DMS53 treated with DMSO at 0.1 percent for 48 hours (cell line): ENCODE measurements at regions not wholly inside any gene's neighbourhood (a gene's known extent, or its start where the extent isn't known, plus 50 kb on each side); places are given as distances from the start of the nearest gene placed in this dataset.
"Not testable (repeated sequence)": the region's sequence is repeated elsewhere in the genome, so short reads cannot be mapped to it uniquely, and the experiment has no call there.

ENCODE experiments used
- DNase-seq: peaks from one replicate; lab custom pipeline; 2025; ENCODE audit not compliant: unreplicated experiment; lab: John Stamatoyannopoulos, UW

GRCh38 chr12:88366101-88366500 lies 214.2 kb downstream of the KITLG start:
- no peak for DNase-seq

GRCh38 chr12:88367231-88367630 lies 213.0 kb downstream of the KITLG start:
- no peak for DNase-seq

- not testable (repeated sequence) for DNase-seq
These were observed 212.2 kb downstream of the KITLG start for GRCh38 chr12:88368077-88368476.

GRCh38 chr12:88371416-88372183 lies 208.7 kb downstream of the KITLG start:
- no peak for DNase-seq

- no peak for DNase-seq
These were observed 204.7 kb downstream of the KITLG start for GRCh38 chr12:88375306-88376305.

GRCh38 chr12:88377973-88378372 lies 202.3 kb downstream of the KITLG start:
- DNase-seq = no peak

- DNase-seq = no peak
These were observed 198.8 kb downstream of the KITLG start for GRCh38 chr12:88381466-88381865.

- DNase-seq = no peak
These were observed 196.9 kb downstream of the KITLG start for GRCh38 chr12:88383405-88383804.

GRCh38 chr12:88388566-88389540 lies 191.4 kb downstream of the KITLG start:
- DNase-seq = no peak

GRCh38 chr12:88390811-88391210 lies 189.5 kb downstream of the KITLG start:
- no peak for DNase-seq

- no peak for DNase-seq
These were observed 188.7 kb downstream of the KITLG start for GRCh38 chr12:88391556-88391955.

GRCh38 chr12:88393017-88393767 lies 187.1 kb downstream of the KITLG start:
- peak; percentile 39 for DNase-seq

GRCh38 chr12:88398031-88398430 lies 182.2 kb downstream of the KITLG start:
- DNase-seq = no peak

- no peak for DNase-seq
These were observed 180.5 kb downstream of the KITLG start for GRCh38 chr12:88399811-88400210.

GRCh38 chr12:88400302-88400701 lies 180.0 kb downstream of the KITLG start:
- no peak for DNase-seq

- DNase-seq = no peak
These were observed 179.1 kb downstream of the KITLG start for GRCh38 chr12:88401155-88401554.

GRCh38 chr12:88406905-88407304 lies 173.4 kb downstream of the KITLG start:
- no peak for DNase-seq

GRCh38 chr12:88408823-88409222 lies 171.4 kb downstream of the KITLG start:
- DNase-seq = no peak

GRCh38 chr12:88409257-88409656 lies 171.0 kb downstream of the KITLG start:
- no peak for DNase-seq

GRCh38 chr12:88411689-88412088 lies 168.6 kb downstream of the KITLG start:
- no peak for DNase-seq
